SK-MEL-5 (cell line): ENCODE measurements at regions not wholly inside any gene's neighbourhood (a gene's known extent, or its start where the extent isn't known, plus 50 kb on each side); places are given as distances from the start of the nearest gene placed in this dataset.

ENCODE experiments used
- DNase-seq: peaks from one replicate; pipeline ENCODE4 v3.0.0-alpha.2; 2016; ENCODE audit warnings: low read depth, low spot score
- in situ Hi-C: cut with HindIII; loops from 2 replicates; pipeline ENCODE4 v1.10.0; 2016; ENCODE audit warnings: low sequenced_read_pairs, high pct_unique_total_duplicates, low pct_unique_long_range_greater_than_20kb

- no peak for DNase-seq
- in situ Hi-C loops: no loop called here
These were observed 54.5 kb downstream of the TKTL2 start for GRCh38 chr4:163419074-163419473.

GRCh38 chr4:163415668-163416067, 57.9 kb downstream of the TKTL2 start:
- no peak for DNase-seq
- in situ Hi-C loops: no loop called here

DNA sequence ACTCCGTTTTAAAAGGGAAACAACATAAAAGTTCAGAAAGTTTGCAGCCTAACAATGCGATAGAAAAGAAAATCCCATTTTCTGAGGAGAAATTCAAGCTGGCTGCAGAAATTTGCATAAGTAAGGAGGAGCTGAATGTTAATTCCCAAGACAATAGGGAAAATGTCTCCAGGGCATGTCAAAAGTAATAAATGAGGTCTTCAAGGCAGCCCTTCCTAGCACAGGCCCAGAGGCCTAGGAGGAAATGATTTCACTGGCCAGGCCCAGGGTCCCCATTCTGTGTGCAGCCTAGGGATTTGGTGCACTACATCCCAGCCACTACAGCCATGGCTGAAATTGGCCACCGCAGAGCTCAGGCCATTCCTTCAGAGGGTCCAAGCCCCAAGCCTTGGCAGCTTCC, 59.3 kb downstream of the TKTL2 start:
- DNase-seq: no peak
- in situ Hi-C loops: no loop called here

DNA sequence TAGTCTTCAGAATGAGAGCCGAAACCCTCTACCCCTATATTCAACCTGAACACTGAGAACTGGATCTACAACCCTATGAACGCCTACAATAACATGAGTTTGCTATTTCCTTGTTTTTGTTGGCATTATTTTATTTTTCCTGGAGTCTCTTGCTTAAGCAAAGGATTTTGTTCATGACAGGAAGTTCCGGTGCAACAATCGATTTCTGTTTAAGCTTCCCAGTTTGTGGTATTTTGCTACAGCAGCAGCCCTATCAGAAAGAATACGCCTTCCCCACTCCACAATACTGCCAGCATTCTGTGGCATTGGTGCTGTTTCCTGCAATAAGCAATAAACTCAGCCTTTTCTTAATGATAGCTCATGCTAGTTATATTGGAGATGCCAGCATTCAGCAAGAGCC, 60.9 kb downstream of the NPY5R start:
- in situ Hi-C loops: no loop called here
- DNase-seq: peak; percentile 8

DNA sequence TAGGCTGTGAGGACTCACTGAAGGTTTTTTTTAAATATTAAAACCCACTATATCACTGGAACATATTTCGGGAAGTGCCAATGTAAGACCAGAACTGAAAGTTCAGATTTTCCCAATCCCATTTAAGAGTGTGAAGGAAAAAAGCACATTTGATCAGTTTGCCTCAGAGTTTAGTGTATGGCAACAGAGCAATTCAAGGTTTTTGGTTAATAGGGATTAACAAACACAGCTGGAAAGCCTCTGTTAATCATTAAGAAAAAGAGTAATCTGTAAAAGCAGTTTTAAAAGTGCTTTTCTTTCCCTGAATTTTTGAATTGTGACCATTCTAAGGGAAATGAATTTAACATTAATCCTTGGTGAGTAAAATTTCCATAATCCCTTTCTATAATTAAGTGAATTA, 60.4 kb downstream of the NPY5R start:
- in situ Hi-C loops: no loop called here
- DNase-seq: no peak
